ENCODE measurements at regions not wholly inside any gene's neighbourhood (a gene's known extent, or its start where the extent isn't known, plus 50 kb on each side); places are given as distances from the start of the nearest gene placed in this dataset.

DNA sequence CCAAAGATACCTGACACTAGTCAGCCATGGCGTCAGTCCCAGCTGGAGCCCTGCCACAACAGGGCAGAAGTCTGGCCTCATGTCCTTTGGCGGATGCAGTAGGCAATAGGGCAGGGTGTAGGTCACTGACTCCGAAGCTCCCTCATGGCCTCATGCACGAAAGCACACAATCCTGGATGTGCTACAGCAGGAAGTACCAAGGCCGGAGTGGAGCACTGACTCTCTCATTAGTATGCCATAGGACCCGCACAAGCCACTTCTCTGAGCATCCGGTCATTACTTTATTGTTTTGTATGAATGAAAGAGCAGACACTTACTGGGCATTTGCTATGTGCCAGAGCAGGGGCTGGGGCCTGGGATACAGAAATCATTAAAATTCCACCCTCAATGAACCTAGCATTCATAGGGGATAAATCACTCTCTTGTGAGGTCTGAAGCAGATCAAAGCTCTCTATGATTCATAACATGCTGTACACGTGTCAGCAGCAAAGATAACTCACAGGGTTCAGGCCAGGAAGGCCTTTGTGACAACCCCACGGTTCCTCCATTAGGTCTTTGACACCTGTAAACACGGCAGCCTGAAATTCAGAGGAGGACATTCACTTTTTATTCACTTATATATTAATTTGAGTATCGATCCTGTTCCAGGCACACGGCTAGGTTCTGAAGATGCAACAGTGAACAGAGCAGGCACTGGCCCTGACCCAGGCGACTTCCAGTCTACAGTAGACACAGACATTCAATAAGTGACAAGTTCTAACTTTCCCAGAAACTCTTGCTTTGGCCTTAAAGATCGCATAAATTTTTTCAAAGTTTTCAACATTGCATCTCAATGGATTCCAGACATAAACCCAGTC is 357.9 kb upstream of the USP24 start:
- Mint-ChIP-seq H3K36me3 (ENCODE audit: low read depth) (no peaks in the 10 kb centered on the region), H3K27ac (no peak overlapping the region), H3K4me3 (no peak overlapping the region), H3K4me1 (ENCODE audit: low read depth) (no peaks in the 10 kb centered on the region), H3K9me3 (no peaks in the 10 kb centered on the region), H3K27me3 (peaks cover 12% of the 10 kb centered on the region)
- no peak for DNase-seq

DNA sequence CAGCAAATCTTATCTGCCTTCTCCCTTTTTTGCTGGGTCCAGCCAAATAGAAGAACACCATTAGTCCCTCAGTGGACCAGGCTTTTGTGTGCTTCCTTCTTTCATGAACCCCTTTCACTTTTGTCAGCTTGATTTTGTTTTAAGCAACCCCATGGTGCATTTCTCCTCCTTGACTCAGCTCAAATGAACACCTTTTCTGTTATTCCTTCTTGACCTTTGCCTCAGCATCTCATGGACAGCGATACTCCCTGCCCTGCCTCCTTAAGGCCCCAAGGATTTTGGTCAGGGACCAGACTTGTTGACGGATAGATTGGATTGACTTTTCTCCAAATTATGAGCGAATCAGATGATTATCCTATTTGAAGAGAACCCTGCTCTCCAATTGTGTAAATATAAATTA is 356.6 kb upstream of the USP24 start:
- H3K4me1 Mint-ChIP-seq (ENCODE audit: low read depth), result no peaks in the 10 kb centered on the region
- H3K27ac Mint-ChIP-seq, result no peak overlapping the region
- no peak for DNase-seq
- peaks cover 16% of the 10 kb centered on the region for H3K27me3 Mint-ChIP-seq
- H3K9me3 Mint-ChIP-seq, result no peaks in the 10 kb centered on the region
- no peaks in the 10 kb centered on the region for H3K36me3 Mint-ChIP-seq (ENCODE audit: low read depth)
- no peak overlapping the region for H3K4me3 Mint-ChIP-seq

GRCh38 chr1:55569417-55569816 is 354.3 kb upstream of the USP24 start:
- DNase-seq, result no peak
- H3K4me3 Mint-ChIP-seq, result no peak overlapping the region
- H3K9me3 Mint-ChIP-seq, result no peaks in the 10 kb centered on the region
- peaks cover 17% of the 10 kb centered on the region for H3K27me3 Mint-ChIP-seq
- no peaks in the 10 kb centered on the region for H3K36me3 Mint-ChIP-seq (ENCODE audit: low read depth)
- H3K27ac Mint-ChIP-seq, result no peak overlapping the region
- H3K4me1 Mint-ChIP-seq (ENCODE audit: low read depth), result no peaks in the 10 kb centered on the region

DNA sequence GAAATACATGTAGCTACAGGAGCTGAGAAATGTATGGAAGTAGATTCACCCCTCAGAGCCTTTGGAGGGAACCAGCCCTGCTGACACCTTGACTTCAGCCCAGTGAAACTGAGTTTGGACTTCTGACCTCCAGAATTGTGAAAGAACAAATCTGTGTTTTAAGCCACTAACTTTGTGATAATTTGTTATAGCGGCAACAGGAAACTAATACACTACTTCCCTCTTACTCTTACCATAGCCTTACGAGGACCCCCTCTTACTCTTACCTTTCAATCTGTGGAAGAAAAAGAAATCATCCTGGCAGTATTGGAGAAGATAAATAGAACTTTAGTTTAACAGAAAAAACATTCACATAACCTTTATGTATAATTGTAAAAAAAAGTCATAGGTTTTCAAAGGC is 353.6 kb upstream of the USP24 start:
- Mint-ChIP-seq H3K4me3 (no peak overlapping the region), H3K9me3 (no peaks in the 10 kb centered on the region), H3K36me3 (ENCODE audit: low read depth) (no peaks in the 10 kb centered on the region), H3K27me3 (peaks cover 17% of the 10 kb centered on the region), H3K27ac (no peak overlapping the region), H3K4me1 (ENCODE audit: low read depth) (no peaks in the 10 kb centered on the region)
- DNase-seq, result no peak

GRCh38 chr1:55560266-55560665 is 345.1 kb upstream of the USP24 start:
- H3K27ac Mint-ChIP-seq, result no peak overlapping the region
- H3K9me3 Mint-ChIP-seq, result no peaks in the 10 kb centered on the region
- no peak for DNase-seq
- peaks cover 2% of the 10 kb centered on the region for H3K27me3 Mint-ChIP-seq
- H3K4me1 Mint-ChIP-seq (ENCODE audit: low read depth), result no peaks in the 10 kb centered on the region
- H3K4me3 Mint-ChIP-seq, result no peak overlapping the region
- no peaks in the 10 kb centered on the region for H3K36me3 Mint-ChIP-seq (ENCODE audit: low read depth)

DNA sequence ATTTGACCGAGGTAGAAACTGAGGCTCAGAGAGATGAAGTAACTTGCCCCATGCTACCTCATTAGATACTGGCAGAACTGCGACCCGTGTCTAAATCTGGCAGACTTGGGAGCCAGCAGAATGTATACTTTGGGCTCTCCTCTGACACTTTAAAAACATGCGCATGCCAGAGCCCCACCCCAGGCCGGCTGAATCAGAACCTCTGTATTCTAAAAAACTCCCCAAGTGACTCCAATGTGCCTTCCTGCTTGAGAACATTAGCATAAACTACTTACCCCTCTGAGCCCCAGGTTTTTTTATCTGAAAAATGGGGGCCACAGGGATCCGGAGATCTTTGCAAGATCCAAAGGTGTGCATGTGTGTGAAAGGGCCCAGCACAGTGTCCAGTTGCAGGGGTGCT is 344.7 kb upstream of the USP24 start:
- Mint-ChIP-seq H3K36me3 (ENCODE audit: low read depth) (no peaks in the 10 kb centered on the region), H3K27ac (no peak overlapping the region), H3K27me3 (peaks cover 2% of the 10 kb centered on the region), H3K9me3 (no peaks in the 10 kb centered on the region), H3K4me3 (no peak overlapping the region), H3K4me1 (ENCODE audit: low read depth) (no peaks in the 10 kb centered on the region)
- DNase-seq, result no peak

DNA sequence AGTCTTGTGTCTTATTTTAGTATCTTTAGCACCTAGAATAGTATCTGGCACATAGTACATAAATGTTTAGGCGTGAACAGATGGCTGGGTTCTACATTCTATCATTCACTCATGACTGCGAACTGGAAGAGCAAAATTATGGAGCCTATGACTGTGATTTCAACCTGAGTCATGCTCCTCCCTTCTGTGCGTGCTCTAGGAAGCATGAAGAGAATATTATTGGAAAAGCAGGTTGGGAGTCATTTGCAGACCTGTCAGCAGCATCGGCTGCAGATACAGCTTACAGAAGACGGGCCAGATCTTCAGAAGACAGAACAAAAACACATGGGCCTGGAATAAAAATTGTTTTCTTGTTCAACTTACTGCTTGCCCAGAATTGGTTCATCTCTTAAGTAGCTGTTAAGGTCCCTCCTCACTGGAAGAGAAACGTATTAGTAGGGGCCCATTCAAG is 344.0 kb upstream of the USP24 start:
- Mint-ChIP-seq H3K4me3 (no peak overlapping the region), H3K27me3 (peaks cover 2% of the 10 kb centered on the region), H3K36me3 (ENCODE audit: low read depth) (no peaks in the 10 kb centered on the region), H3K9me3 (no peaks in the 10 kb centered on the region), H3K4me1 (ENCODE audit: low read depth) (no peaks in the 10 kb centered on the region), H3K27ac (no peak overlapping the region)
- DNase-seq, result no peak

GRCh38 chr1:55558515-55558914 is 343.4 kb upstream of the USP24 start:
- no peak overlapping the region for H3K4me3 Mint-ChIP-seq
- peaks cover 2% of the 10 kb centered on the region for H3K27me3 Mint-ChIP-seq
- H3K36me3 Mint-ChIP-seq (ENCODE audit: low read depth), result no peaks in the 10 kb centered on the region
- no peaks in the 10 kb centered on the region for H3K9me3 Mint-ChIP-seq
- no peaks in the 10 kb centered on the region for H3K4me1 Mint-ChIP-seq (ENCODE audit: low read depth)
- H3K27ac Mint-ChIP-seq, result no peak overlapping the region
- DNase-seq, result no peak

GRCh38 chr1:55555956-55556725 is 341.0 kb upstream of the USP24 start:
- Mint-ChIP-seq H3K36me3 (ENCODE audit: low read depth) (no peaks in the 10 kb centered on the region), H3K4me3 (no peak overlapping the region), H3K9me3 (no peaks in the 10 kb centered on the region), H3K27ac (no peak overlapping the region), H3K4me1 (ENCODE audit: low read depth) (no peaks in the 10 kb centered on the region), H3K27me3 (peaks cover 2% of the 10 kb centered on the region)
- no peak for DNase-seq

DNA sequence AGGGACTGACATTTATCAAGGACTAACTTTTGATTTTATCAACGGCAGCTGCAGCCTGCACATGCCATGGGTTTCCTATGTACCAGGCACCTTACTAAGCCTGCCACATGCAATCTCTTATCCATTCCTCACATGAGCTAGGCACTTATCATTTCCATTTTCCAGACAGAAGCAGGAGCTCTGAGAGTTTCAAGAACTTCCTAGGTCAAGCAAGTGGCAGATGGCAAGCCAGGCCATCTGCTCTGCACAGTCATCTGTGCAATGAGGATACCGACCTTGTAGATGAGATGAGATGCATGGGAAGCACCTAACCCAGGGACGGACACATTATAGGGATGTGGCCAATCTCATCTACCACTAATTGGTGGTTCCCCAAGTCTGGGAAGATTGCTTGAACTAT is 339.4 kb upstream of the USP24 start:
- Mint-ChIP-seq H3K9me3 (no peaks in the 10 kb centered on the region), H3K4me1 (ENCODE audit: low read depth) (no peaks in the 10 kb centered on the region), H3K4me3 (no peak overlapping the region), H3K36me3 (ENCODE audit: low read depth) (no peaks in the 10 kb centered on the region), H3K27ac (no peak overlapping the region), H3K27me3 (peaks cover 2% of the 10 kb centered on the region)
- no peak for DNase-seq

GRCh38 chr1:55552636-55553035 is 337.5 kb upstream of the USP24 start:
- Mint-ChIP-seq H3K9me3 (no peaks in the 10 kb centered on the region), H3K27me3 (peaks cover 2% of the 10 kb centered on the region), H3K4me3 (no peak overlapping the region), H3K36me3 (ENCODE audit: low read depth) (no peaks in the 10 kb centered on the region), H3K27ac (no peak overlapping the region), H3K4me1 (ENCODE audit: low read depth) (no peaks in the 10 kb centered on the region)
- no peak for DNase-seq

GRCh38 chr1:55547405-55547804 is 332.2 kb upstream of the USP24 start:
- Mint-ChIP-seq H3K27me3 (peaks cover 10% of the 10 kb centered on the region), H3K9me3 (no peaks in the 10 kb centered on the region), H3K4me1 (ENCODE audit: low read depth) (no peaks in the 10 kb centered on the region), H3K27ac (no peak overlapping the region), H3K36me3 (ENCODE audit: low read depth) (no peaks in the 10 kb centered on the region), H3K4me3 (no peak overlapping the region)
- DNase-seq, result no peak

GRCh38 chr1:55546553-55546952 is 331.4 kb upstream of the USP24 start:
- H3K9me3 Mint-ChIP-seq, result no peaks in the 10 kb centered on the region
- H3K36me3 Mint-ChIP-seq (ENCODE audit: low read depth), result no peaks in the 10 kb centered on the region
- H3K4me3 Mint-ChIP-seq, result no peak overlapping the region
- no peak for DNase-seq
- peaks cover 10% of the 10 kb centered on the region for H3K27me3 Mint-ChIP-seq
- no peaks in the 10 kb centered on the region for H3K4me1 Mint-ChIP-seq (ENCODE audit: low read depth)
- no peak overlapping the region for H3K27ac Mint-ChIP-seq

- no peaks in the 10 kb centered on the region for H3K9me3 Mint-ChIP-seq
Observed at GRCh38 chr1:55544826-55545225, 329.7 kb upstream of the USP24 start.

GRCh38 chr1:55542901-55543504 is 327.8 kb upstream of the USP24 start:
- Mint-ChIP-seq H3K4me3 (no peak overlapping the region), H3K36me3 (ENCODE audit: low read depth) (no peaks in the 10 kb centered on the region), H3K4me1 (ENCODE audit: low read depth) (no peaks in the 10 kb centered on the region), H3K27ac (no peak overlapping the region), H3K27me3 (peaks cover 10% of the 10 kb centered on the region), H3K9me3 (no peaks in the 10 kb centered on the region)
- DNase-seq, result no peak

More at GRCh38 chr1:55544826-55545225, 329.7 kb upstream of the USP24 start:
- Mint-ChIP-seq H3K4me1 (ENCODE audit: low read depth) (no peaks in the 10 kb centered on the region), H3K27ac (no peak overlapping the region), H3K36me3 (ENCODE audit: low read depth) (no peaks in the 10 kb centered on the region), H3K4me3 (no peak overlapping the region), H3K27me3 (peaks cover 10% of the 10 kb centered on the region)
- DNase-seq, result no peak

Data from activated T-cell treated with anti-CD3 and anti-CD28 coated beads, Interleukin-2, amount 50 U/mL, for 24 hours (primary cell).